PC-9 (cell line): ENCODE measurements at regions not wholly inside any gene's neighbourhood (a gene's known extent, or its start where the extent isn't known, plus 50 kb on each side); places are given as distances from the start of the nearest gene placed in this dataset.

Source experiments
- BruUV-seq: library from RNA; stranded (reverse); fragments of 400-500 nt; replicated peaks from 2 replicates; lab custom pipeline; 2021; lab: Mats Ljungman, UMichigan
- CTCF ChIA-PET: fragments of 300-600 bp; sonication (Branson Sonifier 250); formaldehyde crosslinking; loops from one replicate; lab custom pipeline; 2022; ENCODE audit warnings: antibody characterized with exemption; lab: Charles Lee
- POLR2A ChIA-PET: fragments of 300-600 bp; sonication (Branson Sonifier 250); formaldehyde crosslinking; loops from one replicate; lab custom pipeline; 2022; ENCODE audit warnings: antibody characterized with exemption; ENCODE audit not compliant: unreplicated experiment; lab: Charles Lee
- DNase-seq, 2 experiments: peaks; one replicate each; pipeline versions ENCODE4 v3.0.0 to v3.0.0-alpha.2; 2015 to 2022; ENCODE audit warnings: mixed read lengths in 1 of 2
- H2AFZ ChIP-seq: fragments of 200-600 bp; sonication (generic); 2 replicates; pipeline ENCODE4 v1.8.1; 2017; ENCODE audit warnings: antibody characterized with exemption
- H3F3A ChIP-seq: fragments of 200-600 bp; sonication (generic); 2 replicates; pipeline ENCODE4 v1.8.1; 2017; ENCODE audit warnings: antibody characterized with exemption, mild to moderate bottlenecking, low read depth; ENCODE audit not compliant: insufficient read depth
- H3K27ac ChIP-seq: fragments of 200-600 bp; sonication (generic); 2 replicates; pipeline ENCODE4 v1.6.1; 2016; ENCODE audit warnings: mixed run types
- H3K27me3 ChIP-seq: fragments of 200-600 bp; sonication (generic); 2 replicates; pipeline ENCODE4 v1.6.1; 2016; ENCODE audit warnings: low read depth, mixed run types; ENCODE audit not compliant: insufficient read depth
- H3K36me3 ChIP-seq: fragments of 200-600 bp; sonication (generic); 2 replicates; pipeline ENCODE4 v1.6.1; 2016; ENCODE audit warnings: low read depth, mixed run types
- H3K4me1 ChIP-seq: fragments of 200-600 bp; sonication (generic); replicated peaks from 2 replicates; pipeline ENCODE4 v1.6.1; 2016; ENCODE audit warnings: mixed run types; ENCODE audit not compliant: insufficient read depth
- H3K4me2 ChIP-seq: fragments of 200-600 bp; sonication (generic); 2 replicates; pipeline ENCODE4 v1.6.1; 2017; ENCODE audit warnings: mixed run types
- H3K4me3 ChIP-seq: fragments of 200-600 bp; sonication (generic); 2 replicates; pipeline ENCODE4 v1.6.1; 2016; ENCODE audit warnings: mixed run types
- H3K79me2 ChIP-seq: fragments of 200-600 bp; sonication (generic); 2 replicates; pipeline ENCODE4 v1.6.1; 2017; ENCODE audit warnings: low read depth, mixed run types
- H3K9me2 ChIP-seq: fragments of 200-600 bp; sonication (generic); 2 replicates; pipeline ENCODE4 v1.8.1; 2017; ENCODE audit warnings: mild to moderate bottlenecking; ENCODE audit not compliant: insufficient read depth
- H3K9me3 ChIP-seq: fragments of 200-600 bp; sonication (generic); 2 replicates; pipeline ENCODE4 v1.8.1; 2016; ENCODE audit warnings: low read depth; ENCODE audit not compliant: insufficient read depth
- H4K20me1 ChIP-seq: fragments of 200-600 bp; sonication (generic); 2 replicates; pipeline ENCODE4 v1.8.1; 2017; ENCODE audit not compliant: insufficient read depth
- EZH2 ChIP-seq: fragments of 200-600 bp; sonication (generic); IDR thresholded peaks from 2 replicates; pipeline ENCODE4 v1.8.0; 2017; ENCODE audit warnings: antibody characterized with exemption, low read depth
- intact Hi-C: fragments of 100-400 bp; cut with micrococcal nuclease; formaldehyde crosslinking; loops from one replicate; pipeline ENCODE4 v1.10.0; 2022; ENCODE audit not compliant: unreplicated experiment
- TF ChIP-seq, protein P1 (sequence below): fragments of 200-600 bp; sonication (generic); conservative IDR thresholded peaks from 2 replicates; pipeline ENCODE4 v1.6.1; 2017; ENCODE audit warnings: mixed run types, antibody characterized with exemption, mild to moderate bottlenecking, moderate library complexity

DNA sequence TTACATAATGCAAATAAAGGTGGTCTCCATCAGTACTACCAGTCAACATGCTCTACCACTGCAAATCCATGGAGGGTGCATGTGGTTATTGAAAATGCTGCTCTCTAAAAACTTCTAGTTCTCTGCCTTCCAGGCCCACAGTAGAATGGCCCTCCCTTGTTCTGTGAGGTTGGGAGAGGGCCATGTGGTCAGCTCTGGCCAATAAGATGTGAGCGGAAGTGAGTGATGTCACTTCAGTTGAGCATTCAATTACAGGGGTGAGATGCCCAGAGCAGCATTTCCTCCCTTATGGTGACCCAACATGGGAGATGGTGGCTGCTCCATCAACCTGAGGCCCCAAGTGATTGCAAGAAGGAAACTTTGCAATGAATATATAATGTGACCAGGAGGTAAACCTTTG, 148.8 kb downstream of the CPEB2 start:
- Histone ChIP-seq H3K27ac (no peak overlapping the region), H3F3A (peaks cover 6% of the 10 kb centered on the region; the same call in 1 of the 2 replicates), H3K4me1 (peaks cover 24% of the 10 kb centered on the region), H3K79me2 (no peaks in the 10 kb centered on the region), H3K36me3 (no peaks in the 10 kb centered on the region), H2AFZ (no peak overlapping the region), H3K9me3 (no peaks in the 10 kb centered on the region), H4K20me1 (no peaks in the 10 kb centered on the region), H3K4me3 (no peak overlapping the region), H3K4me2 (no peak overlapping the region), H3K9me2 (no peaks in the 10 kb centered on the region), H3K27me3 (no peaks in the 10 kb centered on the region)
- TF ChIP-seq, protein P1, sequence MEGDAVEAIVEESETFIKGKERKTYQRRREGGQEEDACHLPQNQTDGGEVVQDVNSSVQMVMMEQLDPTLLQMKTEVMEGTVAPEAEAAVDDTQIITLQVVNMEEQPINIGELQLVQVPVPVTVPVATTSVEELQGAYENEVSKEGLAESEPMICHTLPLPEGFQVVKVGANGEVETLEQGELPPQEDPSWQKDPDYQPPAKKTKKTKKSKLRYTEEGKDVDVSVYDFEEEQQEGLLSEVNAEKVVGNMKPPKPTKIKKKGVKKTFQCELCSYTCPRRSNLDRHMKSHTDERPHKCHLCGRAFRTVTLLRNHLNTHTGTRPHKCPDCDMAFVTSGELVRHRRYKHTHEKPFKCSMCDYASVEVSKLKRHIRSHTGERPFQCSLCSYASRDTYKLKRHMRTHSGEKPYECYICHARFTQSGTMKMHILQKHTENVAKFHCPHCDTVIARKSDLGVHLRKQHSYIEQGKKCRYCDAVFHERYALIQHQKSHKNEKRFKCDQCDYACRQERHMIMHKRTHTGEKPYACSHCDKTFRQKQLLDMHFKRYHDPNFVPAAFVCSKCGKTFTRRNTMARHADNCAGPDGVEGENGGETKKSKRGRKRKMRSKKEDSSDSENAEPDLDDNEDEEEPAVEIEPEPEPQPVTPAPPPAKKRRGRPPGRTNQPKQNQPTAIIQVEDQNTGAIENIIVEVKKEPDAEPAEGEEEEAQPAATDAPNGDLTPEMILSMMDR: no peak
- no peak for DNase-seq
- no TSS peak for BruUV-seq
- POLR2A ChIA-PET: no interaction called here
- intact Hi-C loops: no loop called here
- CTCF ChIA-PET: no interaction called here

DNA sequence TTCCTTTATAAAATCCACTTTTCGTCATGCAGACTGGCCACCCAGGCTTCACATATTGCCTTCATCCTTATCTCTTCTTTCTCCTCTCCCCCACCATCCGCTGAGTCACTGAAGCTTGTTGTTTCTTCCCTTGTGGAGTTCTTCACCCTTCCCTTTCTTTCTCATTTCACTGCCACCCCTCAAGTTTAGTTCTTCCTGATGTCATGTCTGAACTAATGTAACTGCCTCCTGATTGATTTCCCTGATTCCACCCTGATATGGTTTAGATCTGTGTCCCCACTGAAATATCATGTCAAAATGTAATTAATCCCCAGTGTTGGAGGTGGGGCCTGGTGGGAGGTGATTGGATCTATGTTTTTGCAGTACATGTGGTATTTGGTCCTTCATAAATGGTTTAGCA, 151.4 kb downstream of the CPEB2 start:
- H3K4me3 ChIP-seq: no peak overlapping the region
- peaks cover 22% of the 10 kb centered on the region for H3K4me1 ChIP-seq
- H3F3A ChIP-seq: peaks cover 6% of the 10 kb centered on the region; the same call in 1 of the 2 replicates
- CTCF ChIA-PET: no interaction called here
- no peak overlapping the region for H3K27ac ChIP-seq
- intact Hi-C loops: no loop called here
- no peak overlapping the region for H2AFZ ChIP-seq
- H3K4me2 ChIP-seq: no peak overlapping the region
- BruUV-seq: no TSS peak
- TF ChIP-seq, protein P1: no peak
- TF ChIP-seq EZH2: no peak
- no peaks in the 10 kb centered on the region for H3K79me2 ChIP-seq
- no peak for DNase-seq
- POLR2A ChIA-PET: no interaction called here
- no peaks in the 10 kb centered on the region for H3K9me2 ChIP-seq
- no peaks in the 10 kb centered on the region for H4K20me1 ChIP-seq
- H3K36me3 ChIP-seq: no peaks in the 10 kb centered on the region
- no peaks in the 10 kb centered on the region for H3K9me3 ChIP-seq
- no peaks in the 10 kb centered on the region for H3K27me3 ChIP-seq

DNA sequence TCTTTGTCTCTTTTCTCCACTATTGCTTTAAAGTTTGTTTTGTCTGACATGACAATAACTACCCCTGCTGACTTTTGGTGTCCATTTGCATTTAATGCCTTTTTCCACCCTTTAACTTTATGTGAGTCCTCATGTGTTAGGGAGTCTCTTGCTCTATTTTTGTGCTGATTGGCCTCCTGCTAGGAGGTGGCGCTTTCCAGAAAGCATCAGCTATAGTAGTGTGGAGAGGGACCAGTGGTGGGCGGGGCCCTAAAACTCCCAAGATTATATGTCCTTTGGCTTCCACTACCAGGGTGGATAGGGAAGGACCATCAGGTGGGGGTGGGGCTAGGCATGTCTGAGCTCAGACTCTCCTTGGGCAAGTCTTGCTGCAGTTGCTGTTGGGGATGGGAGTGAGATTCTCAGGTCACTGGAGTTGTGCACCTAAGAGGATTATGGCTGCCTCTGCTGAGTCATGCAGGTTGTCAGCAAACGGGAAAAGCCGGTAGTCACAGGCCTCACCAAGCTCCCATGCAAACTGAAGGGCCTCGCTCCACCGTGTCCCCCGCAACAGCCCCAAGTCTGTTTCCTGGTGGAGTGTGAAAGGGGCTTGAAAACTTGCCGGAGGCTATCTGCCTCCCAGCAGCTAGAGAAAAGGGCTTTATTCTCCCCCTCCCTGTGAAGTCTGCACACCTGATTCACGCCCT, 156.3 kb downstream of the CPEB2 start:
- CTCF ChIA-PET: no interaction called here

More for the DNA sequence above, 156.3 kb downstream of the CPEB2 start:
- Histone ChIP-seq H3K27me3 (no peaks in the 10 kb centered on the region), H3K79me2 (no peaks in the 10 kb centered on the region), H2AFZ (no peak overlapping the region), H3K9me3 (no peaks in the 10 kb centered on the region), H3K4me1 (peaks cover 9% of the 10 kb centered on the region; the same call in 1 of the 2 replicates), H4K20me1 (no peaks in the 10 kb centered on the region), H3K9me2 (no peaks in the 10 kb centered on the region), H3K36me3 (no peaks in the 10 kb centered on the region), H3K4me3 (no peak overlapping the region), H3K4me2 (no peak overlapping the region), H3K27ac (no peak overlapping the region), H3F3A (no peaks in the 10 kb centered on the region)
- no TSS peak for BruUV-seq
- intact Hi-C loops: no loop called here
- DNase-seq: peak in 1 of 2 experiments; percentile 26
- TF ChIP-seq, protein P1: no peak
- no peak for TF ChIP-seq EZH2
- POLR2A ChIA-PET: no interaction called here
